NCI-H526 (cell line): ENCODE measurements at regions not wholly inside any gene's neighbourhood (a gene's known extent, or its start where the extent isn't known, plus 50 kb on each side); places are given as distances from the start of the nearest gene placed in this dataset.

Experiments used
- DNase-seq, 2 experiments: peaks; one replicate each; lab custom pipeline; 2025; lab: John Stamatoyannopoulos, UW

GRCh38 chr13:22289711-22290110 lies 618.8 kb downstream of the FGF9 start:
- DNase-seq = no peak

- peak in 1 of 2 experiments; percentile 9 for DNase-seq
These were observed 627.7 kb downstream of the FGF9 start for GRCh38 chr13:22298530-22298929.

GRCh38 chr13:22311734-22312404 lies 641.0 kb downstream of the FGF9 start:
- no peak for DNase-seq

- DNase-seq = no peak
These were observed 641.5 kb downstream of the FGF9 start for GRCh38 chr13:22312405-22312803.

- DNase-seq = no peak
These were observed 645.7 kb downstream of the FGF9 start for GRCh38 chr13:22316494-22317025.

- DNase-seq = no peak
These were observed 650.1 kb downstream of the FGF9 start for GRCh38 chr13:22320991-22321390.

- DNase-seq = peak in 1 of 2 experiments; percentile 63
These were observed 654.9 kb downstream of the FGF9 start for GRCh38 chr13:22325761-22326160.

- no peak for DNase-seq
These were observed 661.5 kb downstream of the FGF9 start for GRCh38 chr13:22332416-22332815.

- no peak for DNase-seq
These were observed 665.6 kb downstream of the FGF9 start for GRCh38 chr13:22336460-22336859.

GRCh38 chr13:22357132-22357531 lies 686.3 kb downstream of the FGF9 start:
- DNase-seq = no peak

GRCh38 chr13:22369090-22369489 lies 698.2 kb downstream of the FGF9 start:
- DNase-seq = no peak

GRCh38 chr13:22369840-22370239 lies 699.0 kb downstream of the FGF9 start:
- no peak for DNase-seq

- no peak for DNase-seq
These were observed 701.4 kb downstream of the FGF9 start for GRCh38 chr13:22372261-22372660.

GRCh38 chr13:22375151-22375550 lies 704.3 kb downstream of the FGF9 start:
- DNase-seq = no peak

GRCh38 chr13:22387899-22388298 lies 717.0 kb downstream of the FGF9 start:
- no peak for DNase-seq

- DNase-seq = no peak
These were observed 729.0 kb downstream of the FGF9 start for GRCh38 chr13:22399801-22400420.

- DNase-seq = no peak
These were observed 731.8 kb downstream of the FGF9 start for GRCh38 chr13:22402682-22403081.

- DNase-seq = no peak
These were observed 732.3 kb downstream of the FGF9 start for GRCh38 chr13:22403144-22403543.

GRCh38 chr13:22405891-22406290 lies 735.0 kb downstream of the FGF9 start:
- DNase-seq = peak in 1 of 2 experiments; percentile 9

GRCh38 chr13:22412452-22412851 lies 741.6 kb downstream of the FGF9 start:
- DNase-seq = no peak

- no peak for DNase-seq
These were observed 751.1 kb downstream of the FGF9 start for GRCh38 chr13:22422023-22422422.

- DNase-seq = no peak
These were observed 751.8 kb downstream of the FGF9 start for GRCh38 chr13:22422712-22423111.

GRCh38 chr13:22423261-22423660 lies 752.4 kb downstream of the FGF9 start:
- DNase-seq = no peak

- no peak for DNase-seq
These were observed 754.2 kb downstream of the FGF9 start for GRCh38 chr13:22425087-22425486.
